Kidney (tissue), 13 donors: ENCODE measurements at regions not wholly inside any gene's neighbourhood (a gene's known extent, or its start where the extent isn't known, plus 50 kb on each side); places are given as distances from the start of the nearest gene placed in this dataset.

Experiments used
- DNase-seq, 5 donors: peaks; one replicate each; pipeline ENCODE4 v3.0.0-alpha.2; 2013 to 2020
- FAIRE-seq: peaks from 2 replicates; lab custom pipeline; 2012; peaks lifted over from hg19 to GRCh38; lab: Jason Lieb, UNC
- H3K27ac ChIP-seq, 2 donors: one replicate each; pipeline ENCODE4 v1.7.0; 2013; ENCODE audit warnings: low read depth in 2 of 2, low read length in 2 of 2, inconsistent platforms in 1 of 2
- H3K27me3 ChIP-seq: one replicate; pipeline ENCODE4 v1.7.1; 2013; ENCODE audit warnings: low read length, inconsistent platforms; ENCODE audit not compliant: control insufficient read depth, insufficient read depth
- H3K36me3 ChIP-seq, 3 donors: one replicate each; pipeline versions ENCODE4 v1.7.0 to v1.7.1; 2013; ENCODE audit warnings: low read length in 3 of 3, control low read depth in 1 of 3, inconsistent platforms in 1 of 3; ENCODE audit not compliant: insufficient read depth in 3 of 3, control insufficient read depth in 2 of 3
- H3K4me1 ChIP-seq, 3 donors: one replicate each; pipeline versions ENCODE4 v1.7.0 to v1.7.1; 2013; ENCODE audit warnings: low read length in 3 of 3, inconsistent platforms in 1 of 3, low read depth in 1 of 3; ENCODE audit not compliant: control insufficient read depth in 2 of 3, insufficient read depth in 2 of 3
- H3K4me3 ChIP-seq, 3 donors: one replicate each; pipeline versions ENCODE4 v1.7.0 to v1.8.1; 2013; ENCODE audit warnings: low read length in 3 of 3, control low read depth in 1 of 3, inconsistent platforms in 1 of 3
- H3K9ac ChIP-seq, 3 donors: one replicate each; pipeline versions ENCODE4 v1.7.0 to v1.7.1; 2013; ENCODE audit warnings: low read length in 3 of 3, control low read depth in 1 of 3, inconsistent platforms in 1 of 3
- H3K9me3 ChIP-seq, 3 donors: one replicate each; pipeline versions ENCODE4 v1.7.0 to v1.7.1; 2013; ENCODE audit warnings: low read length in 3 of 3, control low read depth in 1 of 3, inconsistent platforms in 1 of 3; ENCODE audit not compliant: control insufficient read depth in 2 of 3, insufficient read depth in 1 of 3
- intact Hi-C: fragments of 100-400 bp; cut with DNase I; formaldehyde crosslinking; loops from one replicate; pipeline ENCODE4 v1.11.1; 2022
- TF ChIP-seq, protein P1 (sequence below): IDR thresholded peaks from 3 replicates; pipeline ENCODE4 v1.5.1; 2012; ENCODE audit warnings: mild to moderate bottlenecking, moderate library complexity, borderline replicate concordance; ENCODE audit not compliant: insufficient read depth; ENCODE audit errors: extremely low read depth
- donor health status: control.
- donor health status: control.
- donor health status: control.
- donor health status: control.
- donor health status: control.
- donor health status: DM: yes; HTN: yes; CAD: no.
- donor health status: Normal renal cell carcinoma (clear cell type).

DNA sequence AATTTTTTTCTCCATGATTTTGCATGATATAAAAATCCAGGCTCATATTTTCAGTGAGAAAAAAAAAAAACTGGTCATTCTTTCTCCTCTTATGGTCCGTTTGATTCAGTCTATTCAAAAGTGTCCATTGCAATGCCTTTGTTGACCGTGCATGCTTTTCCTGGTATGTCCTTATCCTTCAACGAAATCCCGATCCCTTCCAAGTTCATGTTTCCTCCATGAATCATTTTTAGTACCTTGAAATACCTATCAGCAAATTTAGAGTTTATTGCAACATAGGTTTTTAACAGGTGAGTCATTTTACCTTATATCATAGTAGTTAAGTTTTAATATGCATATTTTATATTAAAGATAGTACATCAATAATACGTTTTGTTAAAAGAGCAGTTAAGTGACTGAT, 773.8 kb upstream of the CHD1 start:
- Histone ChIP-seq H3K27ac (no peak overlapping the region), H3K27me3 (no peaks in the 10 kb centered on the region), H3K9ac (no peak overlapping the region), H3K9me3 (no peaks in the 10 kb centered on the region), H3K36me3 (no peaks in the 10 kb centered on the region), H3K4me1 (no peaks in the 10 kb centered on the region), H3K4me3 (no peak overlapping the region)
- intact Hi-C loops: no loop called here
- TF ChIP-seq, protein P1, sequence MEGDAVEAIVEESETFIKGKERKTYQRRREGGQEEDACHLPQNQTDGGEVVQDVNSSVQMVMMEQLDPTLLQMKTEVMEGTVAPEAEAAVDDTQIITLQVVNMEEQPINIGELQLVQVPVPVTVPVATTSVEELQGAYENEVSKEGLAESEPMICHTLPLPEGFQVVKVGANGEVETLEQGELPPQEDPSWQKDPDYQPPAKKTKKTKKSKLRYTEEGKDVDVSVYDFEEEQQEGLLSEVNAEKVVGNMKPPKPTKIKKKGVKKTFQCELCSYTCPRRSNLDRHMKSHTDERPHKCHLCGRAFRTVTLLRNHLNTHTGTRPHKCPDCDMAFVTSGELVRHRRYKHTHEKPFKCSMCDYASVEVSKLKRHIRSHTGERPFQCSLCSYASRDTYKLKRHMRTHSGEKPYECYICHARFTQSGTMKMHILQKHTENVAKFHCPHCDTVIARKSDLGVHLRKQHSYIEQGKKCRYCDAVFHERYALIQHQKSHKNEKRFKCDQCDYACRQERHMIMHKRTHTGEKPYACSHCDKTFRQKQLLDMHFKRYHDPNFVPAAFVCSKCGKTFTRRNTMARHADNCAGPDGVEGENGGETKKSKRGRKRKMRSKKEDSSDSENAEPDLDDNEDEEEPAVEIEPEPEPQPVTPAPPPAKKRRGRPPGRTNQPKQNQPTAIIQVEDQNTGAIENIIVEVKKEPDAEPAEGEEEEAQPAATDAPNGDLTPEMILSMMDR: no peak
- no peak for FAIRE-seq
- DNase-seq: no peak

GRCh38 chr5:99694884-99695283, 766.1 kb upstream of the CHD1 start:
- DNase-seq: peak in 1 of 5 donors; percentile 47
- H3K27me3 ChIP-seq: no peaks in the 10 kb centered on the region
- intact Hi-C loops: no loop called here
- TF ChIP-seq, protein P1: no peak
- no peak overlapping the region for H3K27ac ChIP-seq
- no peaks in the 10 kb centered on the region for H3K4me1 ChIP-seq
- no peak overlapping the region for H3K4me3 ChIP-seq
- H3K36me3 ChIP-seq: no peaks in the 10 kb centered on the region
- FAIRE-seq: no peak
- no peak overlapping the region for H3K9ac ChIP-seq
- H3K9me3 ChIP-seq: no peaks in the 10 kb centered on the region

GRCh38 chr5:99686538-99686937, 757.7 kb upstream of the CHD1 start:
- H3K9me3 ChIP-seq: no peaks in the 10 kb centered on the region
- H3K4me1 ChIP-seq: no peaks in the 10 kb centered on the region
- no peak overlapping the region for H3K4me3 ChIP-seq
- intact Hi-C loops: no loop called here
- H3K36me3 ChIP-seq: no peaks in the 10 kb centered on the region
- FAIRE-seq (no peak), DNase-seq (no peak)
- no peak overlapping the region for H3K9ac ChIP-seq
- H3K27me3 ChIP-seq: no peaks in the 10 kb centered on the region
- H3K27ac ChIP-seq: no peak overlapping the region
- TF ChIP-seq, protein P1: no peak

- intact Hi-C loops: no loop called here
- TF ChIP-seq, protein P1: no peak
- no peaks in the 10 kb centered on the region for H3K4me1 ChIP-seq
- no peaks in the 10 kb centered on the region for H3K36me3 ChIP-seq
- H3K9me3 ChIP-seq: no peaks in the 10 kb centered on the region
- no peak overlapping the region for H3K27ac ChIP-seq
- no peak for FAIRE-seq
- H3K27me3 ChIP-seq: no peaks in the 10 kb centered on the region
- no peak for DNase-seq
- no peak overlapping the region for H3K4me3 ChIP-seq
- H3K9ac ChIP-seq: no peak overlapping the region
Measured at GRCh38 chr5:99675974-99676373, 747.2 kb upstream of the CHD1 start.
